CD14-positive monocyte (primary cell): ENCODE measurements at regions not wholly inside any gene's neighbourhood (a gene's known extent, or its start where the extent isn't known, plus 50 kb on each side); places are given as distances from the start of the nearest gene placed in this dataset.

Source experiments
- DNase-seq, 3 donors: peaks; one replicate each; pipeline ENCODE4 v3.0.0-alpha.2; 2011 to 2022
- H2AFZ ChIP-seq: 2 replicates; pipeline ENCODE4 v1.6.0; 2012; ENCODE audit warnings: mild to moderate bottlenecking, low read depth, low read length, inconsistent platforms; ENCODE audit not compliant: insufficient read depth, poor library complexity, severe bottlenecking
- H3K27ac ChIP-seq, 2 donors: 1 replicate in 1 of 2; 2 replicates in 1 of 2; pipeline ENCODE4 v1.5.1; 2012 to 2013; ENCODE audit warnings: low read length in 2 of 2, control low read depth in 1 of 2, inconsistent platforms in 1 of 2, low read depth in 1 of 2, mild to moderate bottlenecking in 1 of 2
- H3K27me3 ChIP-seq, 2 donors: one replicate each; pipeline versions ENCODE4 v1.6.0 to v1.6.1; 2011 to 2013; ENCODE audit warnings: low read length in 2 of 2; ENCODE audit not compliant: control insufficient read depth in 2 of 2, insufficient read depth in 2 of 2
- H3K36me3 ChIP-seq, 2 donors: replicated peaks in 1 of 2; 1 replicate in 1 of 2; 2 replicates in 1 of 2; pipeline versions ENCODE4 v1.5.1 to v1.6.1; 2012 to 2013; ENCODE audit warnings: low read length in 2 of 2, control low read depth in 1 of 2, inconsistent platforms in 1 of 2, mild to moderate bottlenecking in 1 of 2; ENCODE audit not compliant: insufficient read depth in 2 of 2, control insufficient read depth in 1 of 2
- H3K4me1 ChIP-seq, 2 donors: 1 replicate in 1 of 2; 2 replicates in 1 of 2; pipeline versions ENCODE4 v1.5.1 to v1.6.1; 2012 to 2013; ENCODE audit warnings: low read length in 2 of 2, control low read depth in 1 of 2, inconsistent platforms in 1 of 2, mild to moderate bottlenecking in 1 of 2, moderate library complexity in 1 of 2; ENCODE audit not compliant: insufficient read depth in 2 of 2, control insufficient read depth in 1 of 2
- H3K4me2 ChIP-seq: replicated peaks from 2 replicates; pipeline ENCODE3; 2012; ENCODE audit warnings: low read length, moderate library complexity, mild to moderate bottlenecking; ENCODE audit not compliant: poor library complexity, severe bottlenecking; ENCODE audit errors: extremely low read depth
- H3K4me3 ChIP-seq, 3 experiments: fragments of 200-600 bp in 1 of 3; sonication (generic) in 1 of 3; replicated peaks in 1 of 3; 1 replicate in 2 of 3; 2 replicates in 1 of 3; pipeline ENCODE4 v1.5.1; 2011 to 2013; ENCODE audit warnings: low read length in 3 of 3, mild to moderate bottlenecking in 3 of 3, control low read depth in 2 of 3, low read depth in 2 of 3, inconsistent platforms in 1 of 3, moderate library complexity in 1 of 3
- H3K79me2 ChIP-seq: 2 replicates; pipeline ENCODE4 v1.6.0; 2012; ENCODE audit warnings: mild to moderate bottlenecking, control low read depth, inconsistent platforms, low read length, moderate library complexity; ENCODE audit not compliant: insufficient read depth
- H3K9ac ChIP-seq: 2 replicates; pipeline ENCODE4 v1.6.0; 2017; ENCODE audit warnings: low read length, mild to moderate bottlenecking; ENCODE audit not compliant: insufficient read depth, poor library complexity, severe bottlenecking
- H3K9me3 ChIP-seq, 2 donors: replicated peaks in 1 of 2; 1 replicate in 1 of 2; 2 replicates in 1 of 2; pipeline versions ENCODE4 v1.5.1 to v1.6.1; 2012 to 2013; ENCODE audit warnings: low read length in 2 of 2, control low read depth in 1 of 2; ENCODE audit not compliant: control insufficient read depth in 1 of 2, insufficient read depth in 1 of 2
- H4K20me1 ChIP-seq: 2 replicates; pipeline ENCODE4 v1.6.0; 2012; ENCODE audit warnings: mild to moderate bottlenecking, low read length, control low read depth, moderate library complexity; ENCODE audit not compliant: insufficient read depth
- H3K27ac Mint-ChIP-seq, 7 donors: one replicate each; pipeline ENCODE4 v1.8.0; 2020; ENCODE audit warnings: mild to moderate bottlenecking in 7 of 7, mixed read lengths in 7 of 7, moderate library complexity in 6 of 7, inconsistent platforms in 2 of 7
- H3K27me3 Mint-ChIP-seq, 3 donors: one replicate each; pipeline ENCODE4 v1.8.0; 2021 to 2022; ENCODE audit warnings: low read depth in 3 of 3, mild to moderate bottlenecking in 3 of 3, mixed read lengths in 3 of 3, moderate library complexity in 3 of 3, inconsistent platforms in 1 of 3
- H3K36me3 Mint-ChIP-seq, 2 donors: one replicate each; pipeline ENCODE4 v1.8.0; 2020; ENCODE audit warnings: mixed read lengths in 2 of 2, inconsistent platforms in 1 of 2, mild to moderate bottlenecking in 1 of 2
- H3K4me1 Mint-ChIP-seq: one replicate; pipeline ENCODE4 v1.8.0; 2020; ENCODE audit warnings: mild to moderate bottlenecking, mixed read lengths
- H3K4me3 Mint-ChIP-seq, 2 donors: one replicate each; pipeline ENCODE4 v1.8.0; 2020; ENCODE audit warnings: mild to moderate bottlenecking in 2 of 2, mixed read lengths in 2 of 2, moderate library complexity in 1 of 2
- H3K9me3 Mint-ChIP-seq, 7 donors: one replicate each; pipeline ENCODE4 v1.8.0; 2020 to 2022; ENCODE audit warnings: mixed read lengths in 7 of 7, mild to moderate bottlenecking in 6 of 7, moderate library complexity in 6 of 7, inconsistent platforms in 2 of 7
- CTCF ChIP-seq: fragments of 200-600 bp; IDR thresholded peaks from one replicate; pipeline ENCODE4 v1.8.0; 2022; ENCODE audit warnings: antibody characterized with exemption, mild to moderate bottlenecking
- WGBS: methylation state at CpG from one replicate; pipeline ENCODE4 v1.1.5; 2013; ENCODE audit warnings: missing lambda C conversion rate; ENCODE audit not compliant: insufficient coverage; 5-methylcytosine and 5-hydroxymethylcytosine counted together
- intact Hi-C, 2 donors: fragments of 100-400 bp; cut with micrococcal nuclease; formaldehyde crosslinking; loops; one replicate each; pipeline versions ENCODE4 v1.15.0 to v1.15.1; 2023

GRCh38 chr11:10946072-10946471, 88.2 kb upstream of the ZBED5 start:
- no peaks in the 10 kb centered on the region for H3K9me3 ChIP-seq
- H3K4me2 ChIP-seq: no peak overlapping the region
- H3K79me2 ChIP-seq: no peaks in the 10 kb centered on the region
- no peaks in the 10 kb centered on the region for H3K27me3 ChIP-seq
- H3K27ac ChIP-seq: no peak overlapping the region
- no peak overlapping the region for H3K4me3 ChIP-seq
- Mint-ChIP-seq H3K4me1 (peaks cover 6% of the 10 kb centered on the region), H3K4me3 (no peak overlapping the region), H3K27me3 (peaks cover 1 to 3% (median 2%) of the 10 kb centered on the region in 3 donors), H3K36me3 (no peaks in the 10 kb centered on the region), H3K27ac (no peak overlapping the region), H3K9me3 (peaks cover 0 to 6% (median 5%) of the 10 kb centered on the region in 7 donors)
- no CpG with 5 or more reads among the region's 1 CpG for WGBS
- TF ChIP-seq CTCF: no peak
- intact Hi-C loops: no loop called here
- DNase-seq: no peak
- no peak overlapping the region for H3K9ac ChIP-seq
- H2AFZ ChIP-seq: no peak overlapping the region
- no peaks in the 10 kb centered on the region for H4K20me1 ChIP-seq
- no peaks in the 10 kb centered on the region for H3K36me3 ChIP-seq
- no peaks in the 10 kb centered on the region for H3K4me1 ChIP-seq

- no peak for TF ChIP-seq CTCF
- no peaks in the 10 kb centered on the region for H3K9me3 ChIP-seq
- no peaks in the 10 kb centered on the region for H3K27me3 ChIP-seq
- no peaks in the 10 kb centered on the region for H3K36me3 ChIP-seq
- no peak overlapping the region for H3K4me2 ChIP-seq
- no peaks in the 10 kb centered on the region for H4K20me1 ChIP-seq
- H3K4me1 Mint-ChIP-seq: peaks cover 6% of the 10 kb centered on the region
- H3K9ac ChIP-seq: no peak overlapping the region
- H3K4me1 ChIP-seq: no peaks in the 10 kb centered on the region
- no CpG with 5 or more reads among the region's 2 CpGs for WGBS
- no peaks in the 10 kb centered on the region for H3K36me3 Mint-ChIP-seq
- no peaks in the 10 kb centered on the region for H3K79me2 ChIP-seq
- H3K27me3 Mint-ChIP-seq: peaks cover 0 to 3% (median 1%) of the 10 kb centered on the region in 3 donors
- no peak overlapping the region for H3K27ac ChIP-seq
- no peak overlapping the region for H3K27ac Mint-ChIP-seq
- H3K9me3 Mint-ChIP-seq: peaks cover 0 to 6% (median 4%) of the 10 kb centered on the region in 7 donors
- H3K4me3 ChIP-seq: no peak overlapping the region
- no peak for DNase-seq
- intact Hi-C loops: no loop called here
- H3K4me3 Mint-ChIP-seq: no peak overlapping the region
- H2AFZ ChIP-seq: no peak overlapping the region
Observed at GRCh38 chr11:10945196-10945595, 87.3 kb upstream of the ZBED5 start.
